ENCODE measurements at regions not wholly inside any gene's neighbourhood (a gene's known extent, or its start where the extent isn't known, plus 50 kb on each side); places are given as distances from the start of the nearest gene placed in this dataset.
"Not testable (repeated sequence)": the region's sequence is repeated elsewhere in the genome, so short reads cannot be mapped to it uniquely, and the experiment has no call there.

DNA sequence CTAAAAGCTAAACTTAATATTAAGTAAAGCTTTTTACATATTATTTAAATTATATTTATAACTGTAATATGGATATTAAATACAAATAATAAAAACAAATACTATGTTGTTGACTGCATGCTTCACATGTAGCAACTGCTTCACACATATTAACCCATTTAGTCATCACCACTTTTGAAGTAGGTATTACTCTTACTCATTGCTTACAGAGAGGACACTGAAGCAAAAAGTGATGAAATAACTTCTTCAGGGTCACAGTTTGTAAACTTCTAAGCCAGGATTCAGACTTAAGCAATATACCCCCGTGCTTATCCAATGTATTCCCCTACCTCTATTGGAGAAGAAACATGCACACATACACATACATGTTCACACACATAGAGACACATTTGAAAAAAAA is 166.6 kb downstream of the DKK2 start:
- no peak for DNase-seq (ENCODE audit: low read depth in 4 of 4, low spot score in 3 of 4)

DNA sequence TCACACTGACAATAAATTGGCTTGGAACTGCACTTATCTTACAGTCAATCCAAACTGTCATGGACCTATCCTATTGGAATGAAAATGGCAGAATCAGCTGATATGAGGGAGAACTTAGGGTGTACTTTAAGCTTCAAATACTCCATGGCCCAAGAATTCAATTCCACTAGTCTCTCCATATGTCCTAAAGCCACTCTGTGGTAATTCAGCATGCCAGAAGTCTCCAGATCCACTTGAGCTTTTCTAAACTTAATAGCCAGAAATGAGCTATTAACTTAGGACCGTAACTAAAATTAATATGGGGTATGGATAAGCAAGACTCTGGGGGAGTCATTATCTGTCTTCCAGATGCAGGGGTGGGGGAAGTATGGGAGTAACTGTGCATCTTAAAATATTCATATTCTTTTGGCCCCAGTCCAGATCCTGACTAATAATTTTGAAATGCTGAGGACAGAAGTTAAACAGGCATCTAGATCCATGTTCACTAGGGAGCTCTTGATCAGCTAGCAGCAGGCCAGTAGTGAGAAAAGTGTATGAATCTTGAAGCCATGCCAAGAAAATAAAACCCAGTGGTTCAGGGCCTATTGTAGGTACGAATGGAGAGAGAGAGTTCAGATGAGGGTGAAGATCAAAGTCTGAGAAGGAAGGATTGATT is 167.6 kb downstream of the DKK2 start:
- no peak for DNase-seq (ENCODE audit: low read depth in 4 of 4, low spot score in 3 of 4)

DNA sequence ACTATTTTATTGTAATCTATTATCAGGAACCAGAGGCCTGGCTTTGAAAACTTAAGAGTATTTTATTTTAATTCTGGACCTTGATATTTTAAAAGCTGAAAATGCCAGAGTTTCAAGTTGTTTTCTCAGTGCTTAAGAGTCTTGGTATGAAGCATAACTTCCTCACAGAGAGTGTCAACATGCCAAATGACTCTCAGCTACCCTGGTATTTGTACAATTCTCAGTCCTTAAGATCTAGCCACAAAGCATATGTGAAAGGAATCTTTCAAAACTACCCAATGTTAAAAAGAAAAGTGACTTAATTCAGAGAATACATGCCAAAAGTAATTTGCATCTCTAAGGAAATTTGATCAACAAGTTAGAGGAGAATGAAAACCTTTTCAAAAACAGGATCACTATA is 171.9 kb downstream of the DKK2 start:
- no peak for DNase-seq (ENCODE audit: low read depth in 4 of 4, low spot score in 3 of 4)

DNA sequence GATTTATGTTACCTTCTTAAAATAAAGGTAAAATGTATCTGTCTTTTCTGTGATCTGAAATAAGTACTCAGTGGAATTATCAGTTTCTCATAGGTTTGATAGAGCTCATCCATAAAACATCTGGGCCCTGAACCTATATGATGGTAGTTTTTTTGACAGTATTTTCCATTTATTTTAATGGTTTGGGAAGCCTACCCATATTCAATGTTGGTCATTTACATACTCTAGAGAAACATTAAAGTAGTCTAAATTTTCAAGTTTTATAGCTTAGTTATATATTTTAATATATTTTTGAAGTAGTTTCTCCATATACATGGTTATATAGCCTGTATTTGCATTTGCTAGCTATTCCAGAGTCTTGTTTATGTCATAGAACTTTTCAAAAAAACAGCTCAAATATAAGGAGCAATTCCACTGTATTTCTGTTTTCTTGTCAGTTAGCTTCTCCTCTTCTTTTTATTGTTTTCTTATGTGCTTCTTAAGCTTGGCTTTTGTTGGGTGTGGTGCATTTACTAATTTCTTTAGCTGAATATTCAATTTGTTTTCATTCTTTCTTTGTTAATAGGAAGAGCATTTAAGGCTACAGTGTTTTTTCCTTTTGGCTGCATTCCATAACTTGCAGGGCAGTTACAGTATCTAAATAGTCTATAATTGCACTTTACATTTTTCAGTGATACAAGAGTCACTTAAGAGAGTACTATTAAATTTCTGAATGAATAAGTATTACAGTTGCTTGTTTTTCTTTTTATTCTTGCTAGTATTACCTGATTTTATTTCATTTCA is 181.4 kb downstream of the DKK2 start:
- no peak for DNase-seq (ENCODE audit: low read depth in 4 of 4, low spot score in 3 of 4)

DNA sequence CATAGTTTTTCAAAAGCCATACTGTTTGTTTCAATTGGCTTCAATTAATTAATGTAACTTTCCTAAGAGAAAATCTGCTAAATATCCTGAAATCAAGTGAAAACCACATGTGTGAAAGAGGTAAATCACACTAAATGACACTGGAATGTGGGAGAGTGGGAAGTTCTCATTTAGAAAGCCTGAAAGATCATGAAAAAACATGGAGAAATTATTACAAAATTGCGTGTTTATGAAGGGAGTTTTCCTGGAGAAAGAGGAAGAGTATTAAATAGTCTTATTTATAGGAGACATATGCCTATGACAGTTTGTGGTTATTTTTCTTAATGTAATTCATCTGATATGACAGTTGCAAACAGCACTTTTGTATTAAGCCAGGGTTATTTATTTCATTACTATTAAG is 183.7 kb downstream of the DKK2 start:
- DNase-seq (ENCODE audit: low read depth in 4 of 4, low spot score in 3 of 4): no peak

DNA sequence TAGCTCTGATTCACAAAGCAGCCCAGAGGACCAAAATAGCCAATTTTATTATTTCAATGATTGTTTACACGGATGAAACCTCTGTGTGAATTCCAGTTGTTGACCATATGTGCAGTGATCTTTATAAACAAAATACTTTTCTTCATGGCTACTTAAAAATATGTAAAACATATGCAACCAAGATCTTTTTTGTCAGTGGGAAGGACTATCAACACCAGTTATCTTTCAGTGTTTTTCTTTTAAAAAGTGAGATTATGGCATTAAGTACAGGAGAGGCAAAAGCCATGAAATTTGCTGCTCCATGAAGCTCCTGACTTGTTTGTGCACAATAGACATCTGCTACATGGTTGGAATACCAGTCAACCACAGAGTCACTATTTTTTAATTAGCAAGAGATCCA is 184.4 kb downstream of the DKK2 start:
- no peak for DNase-seq (ENCODE audit: low read depth in 4 of 4, low spot score in 3 of 4)

DNA sequence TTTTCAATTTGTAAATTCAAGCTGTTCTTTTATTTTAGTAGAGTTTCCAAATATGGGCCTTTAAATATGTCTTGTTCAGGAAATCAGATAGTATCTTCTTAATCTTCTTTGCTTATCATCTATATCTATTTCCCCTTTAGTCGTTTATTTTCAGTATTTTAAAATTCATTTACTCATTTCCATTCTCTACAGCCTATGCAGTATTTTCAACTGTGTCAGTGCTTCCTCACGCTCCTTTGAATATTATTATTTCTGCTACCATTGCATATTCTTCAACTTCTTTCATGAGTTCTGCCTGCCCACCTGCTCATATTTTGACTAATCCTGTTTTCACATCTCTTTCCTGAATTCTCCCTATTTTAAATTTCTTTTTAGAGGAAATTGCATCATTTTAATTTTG is 185.4 kb downstream of the DKK2 start:
- DNase-seq (ENCODE audit: low read depth in 4 of 4, low spot score in 3 of 4): no peak

DNA sequence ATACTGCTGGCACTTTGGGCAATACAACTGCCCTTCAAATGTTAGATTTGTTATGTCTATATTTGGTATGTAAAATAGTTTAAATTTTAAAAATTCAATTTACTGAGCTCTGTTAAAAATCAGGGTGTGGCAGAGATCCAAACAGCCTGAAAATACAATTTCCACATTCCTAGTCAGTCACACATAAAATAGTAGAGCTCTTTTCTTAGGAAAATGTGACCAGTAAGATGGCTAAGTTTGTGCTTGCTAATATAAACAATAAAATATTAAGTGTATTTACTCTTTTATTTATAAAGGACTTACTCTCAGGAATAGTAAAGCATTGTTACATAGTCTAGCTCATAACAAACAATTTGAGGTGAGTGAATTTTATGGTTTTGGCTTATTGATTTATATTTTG is 200.2 kb downstream of the DKK2 start:
- DNase-seq (ENCODE audit: low read depth in 4 of 4, low spot score in 3 of 4): no peak

DNA sequence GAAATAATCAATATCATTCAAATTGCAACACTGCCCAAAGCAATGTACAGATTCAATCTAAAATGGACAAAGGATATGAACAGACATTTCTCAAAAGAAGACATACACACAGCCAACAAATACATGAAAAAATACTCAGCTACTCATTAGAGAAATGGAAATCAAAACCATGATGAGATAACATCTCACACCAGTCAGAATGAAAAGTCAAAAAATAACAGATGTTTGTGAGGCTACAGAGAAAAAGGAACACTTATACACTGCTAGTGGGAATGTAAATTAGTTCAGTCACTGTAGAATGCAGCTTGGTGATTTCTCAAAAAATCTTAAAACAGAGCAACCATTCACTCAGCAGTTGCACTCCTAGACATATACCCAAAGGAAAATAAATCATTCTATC is 205.2 kb downstream of the DKK2 start:
- DNase-seq (ENCODE audit: low read depth in 4 of 4, low spot score in 3 of 4): no peak

DNA sequence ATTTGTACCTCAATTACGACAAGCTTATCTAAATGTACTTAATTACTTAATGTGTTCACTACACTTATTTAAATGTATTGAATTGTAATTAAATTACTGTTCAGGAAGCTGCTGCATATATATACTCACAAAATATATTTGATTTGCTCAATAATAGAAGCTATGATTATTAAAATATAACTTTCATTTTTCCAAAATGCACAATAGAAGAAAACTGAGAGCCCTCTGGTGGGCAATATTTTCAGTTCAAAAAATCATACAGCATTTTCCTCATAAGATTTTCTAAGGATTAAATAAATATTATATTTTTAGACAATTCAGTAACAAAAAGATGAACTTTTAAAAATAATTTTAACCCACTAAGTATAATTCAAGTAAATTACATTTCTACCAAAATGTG is 217.3 kb downstream of the DKK2 start:
- DNase-seq (ENCODE audit: low read depth in 4 of 4, low spot score in 3 of 4): no peak

DNA sequence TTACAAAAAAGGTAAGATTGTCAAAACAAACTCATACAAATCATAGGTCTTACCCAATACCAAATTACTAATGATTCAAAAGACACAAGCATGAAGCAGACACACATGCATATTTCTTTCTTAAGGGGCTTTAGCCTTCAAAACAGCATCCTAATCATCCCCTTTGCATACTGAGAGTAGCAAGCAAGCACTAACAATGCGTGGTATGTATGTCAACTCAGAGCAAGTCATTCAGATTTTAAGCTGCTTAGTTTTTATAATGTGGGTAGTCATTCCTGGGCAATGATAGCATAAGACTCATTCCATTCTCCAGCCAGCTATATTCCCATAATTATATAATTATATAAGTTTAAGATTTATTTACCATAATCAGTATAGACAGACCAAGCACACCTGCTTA is 219.6 kb downstream of the DKK2 start:
- no peak for DNase-seq (ENCODE audit: low read depth in 4 of 4, low spot score in 3 of 4)

DNA sequence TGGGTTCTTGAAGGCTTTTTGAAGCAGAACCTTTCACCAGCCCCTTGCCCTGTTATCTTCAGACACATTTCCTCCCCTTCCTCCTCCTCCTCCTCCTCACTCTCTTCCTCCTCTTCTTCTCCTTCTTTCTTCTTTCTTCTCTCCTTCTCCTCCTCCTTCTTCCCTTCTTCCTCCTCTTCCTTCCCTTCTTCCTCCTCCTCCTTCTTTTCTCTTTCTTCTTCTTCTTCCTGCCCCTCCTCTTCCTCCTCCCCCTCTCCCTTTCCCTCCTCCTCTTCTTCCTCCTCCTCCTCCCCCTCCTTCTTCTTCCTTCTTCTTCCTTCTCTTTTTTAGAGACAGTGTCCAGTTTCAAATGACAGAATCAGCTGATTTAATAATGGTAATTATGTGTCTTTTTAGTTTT is 226.0 kb downstream of the DKK2 start:
- DNase-seq (ENCODE audit: low read depth in 4 of 4, low spot score in 3 of 4): no peak

DNA sequence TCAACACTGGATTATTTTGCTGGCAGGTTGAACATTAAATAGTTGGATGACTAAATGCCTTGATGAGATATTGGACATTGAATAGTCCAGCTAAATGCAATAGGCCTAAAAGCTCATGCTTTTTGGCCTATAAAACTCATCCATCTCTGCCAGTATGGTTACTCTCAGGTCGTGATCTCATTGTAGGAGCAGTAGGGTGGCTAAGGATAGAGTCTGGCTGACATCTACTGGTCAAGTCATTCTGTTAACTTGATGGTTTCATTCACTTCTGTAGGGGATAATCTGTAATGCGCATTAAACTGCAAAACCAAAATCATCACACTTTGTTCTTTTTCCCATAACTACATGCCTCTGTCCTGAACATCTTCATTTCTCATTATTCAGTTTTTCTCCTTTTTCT is 227.0 kb downstream of the DKK2 start:
- DNase-seq (ENCODE audit: low read depth in 4 of 4, low spot score in 3 of 4): no peak

DNA sequence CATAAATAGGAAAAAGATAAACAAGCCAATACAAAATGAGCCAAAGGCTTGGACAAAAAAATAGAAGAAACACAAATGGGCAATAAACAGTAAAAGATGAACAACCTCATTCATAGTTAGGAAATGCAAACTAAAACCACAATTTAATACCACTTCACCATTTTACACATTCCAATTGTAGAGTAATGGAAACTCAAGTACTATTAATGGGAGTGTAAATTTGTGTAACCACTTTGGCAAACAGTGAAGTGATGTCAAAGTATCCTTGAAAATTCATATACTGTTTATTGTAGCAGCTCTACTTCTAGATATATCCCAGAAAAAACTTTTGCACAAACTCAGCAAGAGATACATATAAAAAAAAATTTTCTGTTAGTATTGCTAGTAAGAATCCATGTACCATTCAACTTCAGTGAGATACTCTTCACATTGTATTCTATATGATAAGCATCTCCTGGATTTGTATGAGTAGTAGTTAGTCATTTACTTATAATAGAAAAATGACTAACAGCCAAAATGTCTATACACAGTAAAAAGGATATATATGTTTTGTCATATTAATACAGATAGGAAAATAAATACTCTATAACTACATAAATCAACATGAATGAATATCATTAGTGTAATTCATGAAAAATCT is 229.8 kb downstream of the DKK2 start:
- no peak for DNase-seq (ENCODE audit: low read depth in 4 of 4, low spot score in 3 of 4)

DNA sequence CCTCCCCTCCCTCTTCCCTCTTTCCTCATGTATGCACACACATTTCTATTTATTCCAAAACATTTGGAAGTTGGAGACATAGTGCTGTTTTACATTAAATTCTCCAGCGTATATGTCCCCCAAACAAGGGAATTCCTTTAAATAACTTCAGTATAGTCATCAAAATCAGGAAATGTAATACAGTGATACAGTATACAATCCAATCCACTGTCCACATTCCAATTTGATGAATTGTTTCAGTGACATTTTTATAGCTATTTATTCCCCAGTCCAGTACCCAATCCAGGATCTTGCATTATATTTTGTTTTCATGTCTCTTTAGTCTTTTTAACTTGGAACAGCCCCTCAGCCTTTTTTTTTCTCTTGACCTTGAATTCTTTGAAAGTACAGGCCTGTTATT is 233.0 kb downstream of the DKK2 start:
- DNase-seq (ENCODE audit: low read depth in 4 of 4, low spot score in 3 of 4): no peak

DNA sequence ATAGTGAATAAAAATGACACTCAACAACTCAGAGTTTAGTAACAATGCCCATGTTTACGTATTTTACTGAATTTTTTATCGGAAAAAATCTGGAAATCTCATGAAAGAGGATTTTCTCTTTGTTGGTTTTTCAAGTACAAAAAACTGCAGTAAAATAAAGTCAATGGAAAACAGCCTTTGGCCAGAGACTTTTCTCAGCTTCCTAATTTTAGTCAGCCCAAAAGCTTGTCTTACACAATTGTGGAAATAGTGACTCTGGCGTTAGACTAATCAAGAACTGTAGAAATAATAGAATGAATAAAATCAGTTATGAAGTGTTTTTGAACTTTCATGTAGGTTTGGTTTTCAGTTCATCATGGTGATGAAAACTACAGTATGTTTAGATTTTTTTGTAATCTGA is 234.7 kb downstream of the DKK2 start:
- DNase-seq (ENCODE audit: low read depth in 4 of 4, low spot score in 3 of 4): no peak

DNA sequence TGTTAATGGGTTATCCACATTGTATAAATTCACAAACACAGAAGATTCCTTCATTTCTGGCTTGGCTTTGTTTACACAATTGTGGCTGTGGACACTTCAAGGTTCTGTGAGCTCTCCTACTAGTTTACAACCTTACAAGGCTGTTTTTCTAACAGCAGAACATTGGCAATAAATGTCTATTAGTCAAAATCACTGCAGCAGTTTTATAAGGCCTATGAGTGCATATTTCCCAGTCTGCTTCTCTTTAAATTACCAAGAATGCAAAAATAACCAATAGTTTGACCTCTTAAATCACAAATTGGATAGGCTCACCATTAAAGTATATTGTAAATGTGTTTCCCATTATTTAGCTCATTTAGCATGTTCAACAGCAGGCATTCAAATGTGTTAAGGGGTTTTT is 239.2 kb downstream of the DKK2 start:
- no peak for DNase-seq (ENCODE audit: low read depth in 4 of 4, low spot score in 3 of 4)

DNA sequence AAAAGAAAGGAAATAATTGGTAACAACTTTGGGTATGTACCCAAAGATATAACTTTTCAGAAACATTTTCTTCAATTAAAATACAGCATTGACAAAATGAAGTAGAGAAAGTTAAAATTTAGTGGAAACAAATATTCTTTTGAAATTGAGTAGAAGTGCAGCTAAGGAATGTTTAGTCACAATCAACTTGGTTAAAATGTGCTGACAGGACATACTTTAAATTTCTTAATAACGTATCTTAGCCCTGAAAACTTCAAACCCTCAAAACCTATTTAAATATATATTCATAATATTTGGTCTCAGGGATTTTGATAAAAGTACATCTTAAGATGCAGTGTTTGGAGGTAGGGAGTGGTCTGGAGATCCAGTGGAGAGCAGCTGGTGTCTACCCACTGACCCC is 240.8 kb downstream of the DKK2 start:
- no peak for DNase-seq (ENCODE audit: low read depth in 4 of 4, low spot score in 3 of 4)

DNA sequence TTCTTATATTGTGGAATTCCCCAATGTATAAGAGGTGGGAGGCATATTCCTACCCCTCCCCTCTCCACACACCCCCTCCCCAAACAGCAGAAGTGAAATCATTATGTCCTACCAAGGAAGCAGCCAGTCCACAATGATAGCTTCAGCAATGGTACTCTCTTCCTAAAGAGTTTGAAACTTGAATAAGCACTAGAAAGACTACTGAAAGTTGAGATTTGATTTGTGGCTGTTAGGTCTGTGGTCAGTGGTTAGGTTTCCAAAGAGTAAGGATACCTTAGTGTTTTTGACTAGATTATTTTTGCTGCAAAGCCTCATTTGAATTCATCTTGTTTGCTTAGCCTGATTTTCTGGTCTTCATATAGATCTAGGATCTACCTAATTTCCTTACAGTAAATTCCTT is 242.2 kb downstream of the DKK2 start:
- no peak for DNase-seq (ENCODE audit: low read depth in 4 of 4, low spot score in 3 of 4)

DNA sequence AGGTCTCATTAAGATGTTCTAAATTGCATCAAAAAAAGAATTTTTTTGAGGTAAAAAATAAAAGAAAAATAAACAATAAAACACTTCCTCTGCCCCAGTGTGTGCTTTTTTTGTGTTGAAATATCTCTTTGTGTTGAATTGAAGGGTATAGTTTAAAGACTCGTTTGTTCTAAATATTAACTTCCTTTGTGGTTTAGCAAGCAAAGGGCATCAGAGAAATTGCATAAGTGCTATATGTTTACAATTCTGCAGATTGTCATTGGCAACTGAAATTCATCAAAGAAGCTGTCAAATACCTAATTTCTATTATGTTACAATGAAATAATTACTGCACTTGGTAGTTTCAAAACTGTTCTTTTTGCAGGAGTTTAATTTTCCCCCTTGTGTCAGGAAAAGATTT is 260.5 kb downstream of the DKK2 start:
- no peak for DNase-seq (ENCODE audit: low read depth in 4 of 4, low spot score in 3 of 4)

DNA sequence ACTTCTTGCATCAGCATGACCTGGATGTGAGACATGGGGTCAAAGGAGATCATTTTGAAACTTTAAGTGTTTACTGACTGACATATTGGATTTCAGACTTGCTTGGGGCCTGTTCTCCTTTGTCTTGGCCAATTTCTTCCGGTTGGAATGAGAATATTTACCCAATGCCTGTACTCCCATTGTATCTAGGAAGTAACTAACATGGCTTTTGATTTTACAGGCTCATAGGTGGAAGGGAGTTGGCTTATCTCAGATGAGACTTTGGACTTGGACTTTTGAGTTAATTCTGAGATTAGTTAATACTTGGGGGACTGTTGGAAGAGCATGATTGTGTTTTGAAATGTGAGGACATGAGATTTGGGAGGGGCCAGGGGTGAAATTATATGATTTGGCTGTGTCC is 262.1 kb downstream of the DKK2 start:
- DNase-seq (ENCODE audit: low read depth in 4 of 4, low spot score in 3 of 4): not testable (repeated sequence)
